ENCODE measurements at regions not wholly inside any gene's neighbourhood (a gene's known extent, or its start where the extent isn't known, plus 50 kb on each side); places are given as distances from the start of the nearest gene placed in this dataset.

GRCh38 chr5:3344671-3345070 is 251.0 kb upstream of the IRX1 start:
- CTCF ChIA-PET: no interaction called here
- intact Hi-C loops (cut with micrococcal nuclease): no loop called here
- Histone ChIP-seq H4K20me1 (ENCODE audit: insufficient read depth) (no peaks in the 10 kb centered on the region), H3K4me2 (ENCODE audit: low read length) (no peak overlapping the region), H3K36me3 (ENCODE audit: control insufficient read depth in 1 of 2, insufficient read depth in 2 of 2, low read length in 2 of 2) (no peaks in the 10 kb centered on the region), H3K4me3 (replicated peaks in 1 of 2; ENCODE audit: low read depth in 1 of 2, low read length in 2 of 2) (no peak overlapping the region), H3K9me2 (ENCODE audit: insufficient read depth) (no peaks in the 10 kb centered on the region), H3K9me3 (ENCODE audit: control insufficient read depth in 1 of 2, insufficient read depth in 1 of 2, low read depth in 1 of 2, low read length in 2 of 2) (peaks cover 4 to 21% of the 10 kb centered on the region in 2 experiments; a peak in 2 of 4 replicates), H3K9ac (ENCODE audit: low read length) (no peak overlapping the region), H2AFZ (ENCODE audit: low read depth, low read length, poor library complexity, severe bottlenecking) (no peak overlapping the region), H3K27ac (ENCODE audit: low read depth, low read length) (no peak overlapping the region), H3K79me2 (ENCODE audit: insufficient read depth, low read length) (no peaks in the 10 kb centered on the region), H3K27me3 (ENCODE audit: insufficient read depth, low read length) (no peaks in the 10 kb centered on the region), H3K4me1 (ENCODE audit: control insufficient read depth in 1 of 2, insufficient read depth in 2 of 2, low read length in 2 of 2) (no peaks in the 10 kb centered on the region)
- BruUV-seq (replicated peaks): no TSS peak
- no peak for ATAC-seq
- no peak for TF ChIP-seq MAX (IDR thresholded peaks at IDR 0.05)
- TF ChIP-seq TCF7L2 (IDR thresholded peaks at IDR 0.05; ENCODE audit: borderline replicate concordance, extremely low read depth, insufficient read depth, insufficient read length): no peak
- TF ChIP-seq SIN3A (IDR thresholded peaks at IDR 0.05; ENCODE audit: low read depth): no peak
- TF ChIP-seq REST (IDR thresholded peaks at IDR 0.05; ENCODE audit: low read depth): no peak
- no peak for TF ChIP-seq CEBPB (IDR thresholded peaks at IDR 0.05; ENCODE audit: low read depth)
- no peak for TF ChIP-seq RAD21 (IDR thresholded peaks at IDR 0.05; ENCODE audit: low read depth)
- no peak for TF ChIP-seq ZFX (IDR thresholded peaks at IDR 0.05)
- RAD21 ChIA-PET (ENCODE audit: low non-redundant PET in 1 of 2, low total read pairs in 2 of 2, uncharacterized antibody in 2 of 2, unreplicated experiment in 2 of 2): no interaction called here
- POLR2A ChIA-PET: no interaction called here
- no peak for DNase-seq (ENCODE audit: low read depth, low spot score)

GRCh38 chr5:3343911-3344310 is 251.7 kb upstream of the IRX1 start:
- Histone ChIP-seq H3K9me3 (ENCODE audit: control insufficient read depth in 1 of 2, insufficient read depth in 1 of 2, low read depth in 1 of 2, low read length in 2 of 2) (peaks cover 4 to 14% of the 10 kb centered on the region in 2 experiments; a peak in 2 of 4 replicates), H3K36me3 (ENCODE audit: control insufficient read depth in 1 of 2, insufficient read depth in 2 of 2, low read length in 2 of 2) (no peaks in the 10 kb centered on the region), H3K9me2 (ENCODE audit: insufficient read depth) (no peaks in the 10 kb centered on the region), H3K79me2 (ENCODE audit: insufficient read depth, low read length) (no peaks in the 10 kb centered on the region), H3K9ac (ENCODE audit: low read length) (no peak overlapping the region), H4K20me1 (ENCODE audit: insufficient read depth) (no peaks in the 10 kb centered on the region), H3K4me2 (ENCODE audit: low read length) (no peak overlapping the region), H2AFZ (ENCODE audit: low read depth, low read length, poor library complexity, severe bottlenecking) (no peak overlapping the region), H3K27me3 (ENCODE audit: insufficient read depth, low read length) (no peaks in the 10 kb centered on the region), H3K27ac (ENCODE audit: low read depth, low read length) (no peak overlapping the region), H3K4me3 (replicated peaks in 1 of 2; ENCODE audit: low read depth in 1 of 2, low read length in 2 of 2) (no peak overlapping the region), H3K4me1 (ENCODE audit: control insufficient read depth in 1 of 2, insufficient read depth in 2 of 2, low read length in 2 of 2) (no peaks in the 10 kb centered on the region)
- intact Hi-C loops (cut with micrococcal nuclease): no loop called here
- CTCF ChIA-PET: no interaction called here
- no peak for TF ChIP-seq SRF (IDR thresholded peaks at IDR 0.05; ENCODE audit: low read depth)
- TF ChIP-seq EZH2phosphoT487 (IDR thresholded peaks at IDR 0.05; ENCODE audit: borderline replicate concordance): no peak
- TF ChIP-seq SIN3A (IDR thresholded peaks at IDR 0.05; ENCODE audit: low read depth): no peak
- no peak for TF ChIP-seq JUND (IDR thresholded peaks at IDR 0.05)
- no peak for TF ChIP-seq YY1 (IDR thresholded peaks at IDR 0.05; ENCODE audit: extremely low read depth, insufficient replicate concordance, low read depth, low read length)
- no peak for TF ChIP-seq ATF3 (IDR thresholded peaks at IDR 0.05)
- BruUV-seq (replicated peaks): no TSS peak
- POLR2A ChIA-PET: no interaction called here
- RAD21 ChIA-PET (ENCODE audit: low non-redundant PET in 1 of 2, low total read pairs in 2 of 2, uncharacterized antibody in 2 of 2, unreplicated experiment in 2 of 2): no interaction called here
- no peak for DNase-seq (ENCODE audit: low read depth, low spot score)
- no peak for ATAC-seq
